ENCODE measurements at regions not wholly inside any gene's neighbourhood (a gene's known extent, or its start where the extent isn't known, plus 50 kb on each side); places are given as distances from the start of the nearest gene placed in this dataset.

- ChIA-PET CTCF (no interaction called here), POLR2A (no interaction called here), RAD21 (ENCODE audit: low non-redundant PET in 1 of 2, low total read pairs in 2 of 2, uncharacterized antibody in 2 of 2, unreplicated experiment in 2 of 2) (no interaction called here)
- no peak overlapping the region for H3K27ac ChIP-seq (ENCODE audit: low read depth, low read length)
- no peaks in the 10 kb centered on the region for H3K9me3 ChIP-seq (ENCODE audit: control insufficient read depth in 1 of 2, insufficient read depth in 1 of 2, low read depth in 1 of 2, low read length in 2 of 2)
- no TSS peak for BruUV-seq (replicated peaks)
- no peak overlapping the region for H3K4me3 ChIP-seq (replicated peaks in 1 of 2; ENCODE audit: low read depth in 1 of 2, low read length in 2 of 2)
- no peaks in the 10 kb centered on the region for H3K4me1 ChIP-seq (ENCODE audit: control insufficient read depth in 1 of 2, insufficient read depth in 2 of 2, low read length in 2 of 2)
- no peak overlapping the region for H3K9ac ChIP-seq (ENCODE audit: low read length)
- H3K36me3 ChIP-seq (ENCODE audit: control insufficient read depth in 1 of 2, insufficient read depth in 2 of 2, low read length in 2 of 2): no peaks in the 10 kb centered on the region
- no peak overlapping the region for H3K4me2 ChIP-seq (ENCODE audit: low read length)
- H3K27me3 ChIP-seq (ENCODE audit: insufficient read depth, low read length): no peaks in the 10 kb centered on the region
- no peak for DNase-seq (ENCODE audit: low read depth, low spot score)
- no peak for TF ChIP-seq ELF1 (IDR thresholded peaks at IDR 0.05; ENCODE audit: borderline replicate concordance, low read depth)
- H4K20me1 ChIP-seq (ENCODE audit: insufficient read depth): no peaks in the 10 kb centered on the region
- ATAC-seq: no peak
- intact Hi-C loops (cut with micrococcal nuclease): no loop called here
- no peaks in the 10 kb centered on the region for H3K9me2 ChIP-seq (ENCODE audit: insufficient read depth)
- no peaks in the 10 kb centered on the region for H3K79me2 ChIP-seq (ENCODE audit: insufficient read depth, low read length)
- H2AFZ ChIP-seq (ENCODE audit: low read depth, low read length, poor library complexity, severe bottlenecking): no peak overlapping the region
Observed at GRCh38 chr10:59595593-59595992, 114.1 kb downstream of the SLC16A9 start.

GRCh38 chr10:59593768-59594167 lies 115.9 kb downstream of the SLC16A9 start:
- no peaks in the 10 kb centered on the region for H3K27me3 ChIP-seq (ENCODE audit: insufficient read depth, low read length)
- ChIA-PET CTCF (no interaction called here), RAD21 (ENCODE audit: low non-redundant PET in 1 of 2, low total read pairs in 2 of 2, uncharacterized antibody in 2 of 2, unreplicated experiment in 2 of 2) (no interaction called here), POLR2A (no interaction called here)
- H3K36me3 ChIP-seq (ENCODE audit: control insufficient read depth in 1 of 2, insufficient read depth in 2 of 2, low read length in 2 of 2): no peaks in the 10 kb centered on the region
- no TSS peak for BruUV-seq (replicated peaks)
- H3K9ac ChIP-seq (ENCODE audit: low read length): no peak overlapping the region
- no peak overlapping the region for H3K27ac ChIP-seq (ENCODE audit: low read depth, low read length)
- H3K4me1 ChIP-seq (ENCODE audit: control insufficient read depth in 1 of 2, insufficient read depth in 2 of 2, low read length in 2 of 2): no peaks in the 10 kb centered on the region
- no peak for ATAC-seq
- H3K79me2 ChIP-seq (ENCODE audit: insufficient read depth, low read length): no peaks in the 10 kb centered on the region
- H3K4me2 ChIP-seq (ENCODE audit: low read length): no peak overlapping the region
- no peak overlapping the region for H3K4me3 ChIP-seq (replicated peaks in 1 of 2; ENCODE audit: low read depth in 1 of 2, low read length in 2 of 2)
- no peaks in the 10 kb centered on the region for H3K9me2 ChIP-seq (ENCODE audit: insufficient read depth)
- DNase-seq (ENCODE audit: low read depth, low spot score): no peak
- TF ChIP-seq ZBTB33 (IDR thresholded peaks at IDR 0.05; ENCODE audit: extremely low read depth, insufficient replicate concordance, low read length) (no peak), MAX (IDR thresholded peaks at IDR 0.05) (no peak), SIN3A (IDR thresholded peaks at IDR 0.05; ENCODE audit: low read depth) (no peak), EZH2phosphoT487 (IDR thresholded peaks at IDR 0.05; ENCODE audit: borderline replicate concordance) (no peak), EGR1 (IDR thresholded peaks at IDR 0.05; ENCODE audit: low read depth) (no peak), EZH2 (IDR thresholded peaks at IDR 0.05) (no peak), ELF1 (IDR thresholded peaks at IDR 0.05; ENCODE audit: borderline replicate concordance, low read depth) (no peak), YY1 (IDR thresholded peaks at IDR 0.05; ENCODE audit: extremely low read depth, insufficient replicate concordance, low read depth, low read length) (no peak), JUND (IDR thresholded peaks at IDR 0.05) (no peak), CTCF (IDR thresholded peaks at IDR 0.05 in 2 of 3, conservative IDR thresholded peaks at IDR 0.05 in 1 of 3; ENCODE audit: borderline replicate concordance in 1 of 3, insufficient read depth in 1 of 3, low read depth in 2 of 3, low read length in 2 of 3) (no peak), TCF7L2 (IDR thresholded peaks at IDR 0.05; ENCODE audit: borderline replicate concordance, extremely low read depth, insufficient read depth, insufficient read length) (no peak), SRF (IDR thresholded peaks at IDR 0.05; ENCODE audit: low read depth) (no peak), POLR2AphosphoS5 (IDR thresholded peaks at IDR 0.05; ENCODE audit: low read depth, low read length) (no peak), ATF3 (IDR thresholded peaks at IDR 0.05) (no peak)
- H4K20me1 ChIP-seq (ENCODE audit: insufficient read depth): no peaks in the 10 kb centered on the region
- H3K9me3 ChIP-seq (ENCODE audit: control insufficient read depth in 1 of 2, insufficient read depth in 1 of 2, low read depth in 1 of 2, low read length in 2 of 2): no peaks in the 10 kb centered on the region
- intact Hi-C loops (cut with micrococcal nuclease): no loop called here
- H2AFZ ChIP-seq (ENCODE audit: low read depth, low read length, poor library complexity, severe bottlenecking): no peak overlapping the region

Measured in HCT116 (cell line).